ENCODE measurements at regions not wholly inside any gene's neighbourhood (a gene's known extent, or its start where the extent isn't known, plus 50 kb on each side); places are given as distances from the start of the nearest gene placed in this dataset.

GRCh38 chr13:67821606-67822005, 591.5 kb upstream of the PCDH9 start:
- Mint-ChIP-seq H3K9me3 (no peaks in the 10 kb centered on the region), H3K4me1 (no peaks in the 10 kb centered on the region), H3K4me3 (no peak overlapping the region), H3K36me3 (ENCODE audit: low read depth) (no peaks in the 10 kb centered on the region), H3K27me3 (ENCODE audit: low read depth, poor library complexity) (no peaks in the 10 kb centered on the region), H3K27ac (no peak overlapping the region)
- DNase-seq: no peak
- no peak for TF ChIP-seq CTCF (IDR thresholded peaks at IDR 0.05)

- no peak for TF ChIP-seq CTCF (IDR thresholded peaks at IDR 0.05)
- Mint-ChIP-seq H3K4me1 (no peaks in the 10 kb centered on the region), H3K36me3 (ENCODE audit: low read depth) (no peaks in the 10 kb centered on the region), H3K4me3 (no peak overlapping the region), H3K27me3 (ENCODE audit: low read depth, poor library complexity) (no peaks in the 10 kb centered on the region), H3K27ac (no peak overlapping the region), H3K9me3 (no peaks in the 10 kb centered on the region)
- DNase-seq: no peak
These were observed 576.7 kb upstream of the PCDH9 start for GRCh38 chr13:67806796-67807195.

GRCh38 chr13:67803118-67803517, 573.0 kb upstream of the PCDH9 start:
- TF ChIP-seq CTCF (IDR thresholded peaks at IDR 0.05): no peak
- Mint-ChIP-seq H3K4me1 (no peaks in the 10 kb centered on the region), H3K36me3 (ENCODE audit: low read depth) (no peaks in the 10 kb centered on the region), H3K27me3 (ENCODE audit: low read depth, poor library complexity) (peaks cover 4% of the 10 kb centered on the region), H3K27ac (no peak overlapping the region), H3K4me3 (no peak overlapping the region), H3K9me3 (no peaks in the 10 kb centered on the region)
- DNase-seq: no peak

- H3K36me3 Mint-ChIP-seq (ENCODE audit: low read depth): no peaks in the 10 kb centered on the region
- H3K4me3 Mint-ChIP-seq: no peak overlapping the region
- H3K27me3 Mint-ChIP-seq (ENCODE audit: low read depth, poor library complexity): no peaks in the 10 kb centered on the region
- peaks cover 6% of the 10 kb centered on the region for H3K4me1 Mint-ChIP-seq
- DNase-seq: no peak
- no peak for TF ChIP-seq CTCF (IDR thresholded peaks at IDR 0.05)
- H3K9me3 Mint-ChIP-seq: no peaks in the 10 kb centered on the region
- H3K27ac Mint-ChIP-seq: no peak overlapping the region
These were observed 562.1 kb upstream of the PCDH9 start for GRCh38 chr13:67792151-67792676.

- Mint-ChIP-seq H3K36me3 (ENCODE audit: low read depth) (no peaks in the 10 kb centered on the region), H3K4me3 (no peak overlapping the region), H3K9me3 (no peaks in the 10 kb centered on the region), H3K27me3 (ENCODE audit: low read depth, poor library complexity) (no peaks in the 10 kb centered on the region), H3K4me1 (peaks cover 6% of the 10 kb centered on the region), H3K27ac (no peak overlapping the region)
- no peak for TF ChIP-seq CTCF (IDR thresholded peaks at IDR 0.05)
- no peak for DNase-seq
These were observed 560.9 kb upstream of the PCDH9 start for GRCh38 chr13:67791047-67791446.

- no peaks in the 10 kb centered on the region for H3K27me3 Mint-ChIP-seq (ENCODE audit: low read depth, poor library complexity)
- H3K36me3 Mint-ChIP-seq (ENCODE audit: low read depth): no peaks in the 10 kb centered on the region
- no peak for TF ChIP-seq CTCF (IDR thresholded peaks at IDR 0.05)
- no peak overlapping the region for H3K27ac Mint-ChIP-seq
- H3K4me3 Mint-ChIP-seq: no peak overlapping the region
- H3K9me3 Mint-ChIP-seq: peaks cover 7% of the 10 kb centered on the region
- H3K4me1 Mint-ChIP-seq: no peaks in the 10 kb centered on the region
- DNase-seq: no peak
These were observed 546.0 kb upstream of the PCDH9 start for GRCh38 chr13:67776151-67776550.

Measured in nephron progenitor cell (in vitro differentiated cells).